Epithelial cell of prostate (primary cell): ENCODE measurements at regions not wholly inside any gene's neighbourhood (a gene's known extent, or its start where the extent isn't known, plus 50 kb on each side); places are given as distances from the start of the nearest gene placed in this dataset.

Experiments used
- DNase-seq: peaks from one replicate; pipeline ENCODE4 v3.0.0-alpha.2; 2011; ENCODE audit warnings: low read depth, low spot score
- H3K27ac ChIP-seq: fragments of 450-650 bp; 2 replicates; pipeline ENCODE4 v1.5.1; 2017; ENCODE audit warnings: mild to moderate bottlenecking

DNA sequence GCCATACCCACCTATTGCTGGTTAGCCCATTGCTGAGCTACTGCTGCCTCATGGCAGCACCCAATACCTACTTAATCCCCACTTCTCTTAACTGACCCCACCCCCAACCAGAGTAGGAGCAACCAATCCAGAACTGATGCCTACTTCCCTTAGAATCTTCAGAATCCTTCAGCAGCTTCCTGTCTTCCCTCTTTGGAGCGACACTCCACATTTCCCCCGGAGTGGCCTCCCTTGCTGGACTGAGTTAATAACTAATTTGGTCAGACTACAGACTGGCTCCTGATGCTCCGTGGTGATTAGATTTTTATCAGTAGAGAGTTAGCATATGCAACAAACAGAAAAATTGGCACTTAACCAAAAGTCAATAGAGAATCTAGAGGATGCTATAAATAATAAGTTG lies 51.2 kb upstream of the UBR2 start:
- DNase-seq: no peak
- H3K27ac ChIP-seq: no peak overlapping the region

- DNase-seq: no peak
- no peak overlapping the region for H3K27ac ChIP-seq
These were observed 51.9 kb upstream of the UBR2 start for GRCh38 chr6:42511803-42512422.

- H3K27ac ChIP-seq: no peak overlapping the region
- DNase-seq: no peak
These were observed 53.0 kb upstream of the UBR2 start for GRCh38 chr6:42510795-42511194.

- H3K27ac ChIP-seq: no peak overlapping the region
- DNase-seq: no peak
These were observed 54.1 kb upstream of the UBR2 start for GRCh38 chr6:42509765-42510164.

- DNase-seq: no peak
- H3K27ac ChIP-seq: no peak overlapping the region
These were observed 54.6 kb upstream of the UBR2 start for GRCh38 chr6:42509256-42509655.

- H3K27ac ChIP-seq: no peak overlapping the region
- no peak for DNase-seq
These were observed 55.9 kb upstream of the UBR2 start for GRCh38 chr6:42507901-42508300.

- H3K27ac ChIP-seq: no peak overlapping the region
- DNase-seq: no peak
These were observed 55.5 kb upstream of the TRERF1 start for GRCh38 chr6:42507195-42507594.

GRCh38 chr6:42506070-42506469 lies 54.3 kb upstream of the TRERF1 start:
- H3K27ac ChIP-seq: no peak overlapping the region
- DNase-seq: no peak

DNA sequence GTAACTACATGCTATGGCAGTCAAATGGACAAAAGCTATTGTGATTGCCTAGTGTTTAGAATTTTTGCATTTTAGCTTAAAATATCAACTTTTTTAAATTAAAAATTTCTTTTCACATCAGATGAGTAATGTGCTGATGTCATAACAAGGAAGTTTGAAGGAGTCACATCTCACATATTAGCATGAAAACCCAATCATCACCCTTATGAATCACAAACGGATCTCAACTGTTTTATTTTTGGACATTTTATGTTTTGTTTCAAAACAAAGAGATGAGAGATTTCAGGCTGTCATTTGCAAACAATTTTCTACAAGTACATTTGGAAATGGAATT lies 53.6 kb upstream of the TRERF1 start:
- peak overlapping the region; percentile 27 for H3K27ac ChIP-seq
- peak; percentile 18 for DNase-seq

DNA sequence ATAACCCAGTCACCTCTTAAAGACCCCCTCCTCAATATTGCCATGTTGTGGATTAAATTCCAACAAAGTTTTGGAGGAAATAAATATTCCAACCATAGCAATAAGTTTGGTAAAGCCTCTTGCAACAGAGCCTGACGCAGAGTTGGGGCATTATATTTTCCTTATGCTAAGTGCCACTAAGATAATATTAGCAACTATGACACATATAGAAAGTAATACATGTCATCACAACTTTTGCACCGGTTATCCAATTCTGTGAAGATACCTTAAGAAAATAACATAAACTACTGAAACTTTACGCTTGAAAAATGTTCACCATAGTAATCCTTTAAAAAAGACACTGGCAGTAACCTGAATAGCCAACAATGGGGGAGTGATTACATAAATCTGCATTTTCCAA lies 52.2 kb upstream of the TRERF1 start:
- no peak overlapping the region for H3K27ac ChIP-seq
- DNase-seq: no peak

GRCh38 chr6:42502990-42503389 lies 51.3 kb upstream of the TRERF1 start:
- DNase-seq: no peak
- H3K27ac ChIP-seq: no peak overlapping the region

- H3K27ac ChIP-seq: no peak overlapping the region
- no peak for DNase-seq
These were observed 50.4 kb upstream of the TRERF1 start for GRCh38 chr6:42502127-42502526.
